ENCODE measurements at regions not wholly inside any gene's neighbourhood (a gene's known extent, or its start where the extent isn't known, plus 50 kb on each side); places are given as distances from the start of the nearest gene placed in this dataset.
A peak's percentile ranks its signal among the peaks of the same experiment; 100 is the strongest.

GRCh38 chr15:92305343-92305742 is 88.3 kb upstream of the ST8SIA2 start:
- no peak for DNase-seq

- no peak for DNase-seq
Measured at GRCh38 chr15:92306663-92307062, 87.0 kb upstream of the ST8SIA2 start.

- no peak for DNase-seq
Measured at GRCh38 chr15:92315144-92315543, 78.5 kb upstream of the ST8SIA2 start.

GRCh38 chr15:92315595-92316211 is 78.0 kb upstream of the ST8SIA2 start:
- no peak for DNase-seq

GRCh38 chr15:92316586-92317295 is 76.9 kb upstream of the ST8SIA2 start:
- DNase-seq, result no peak

- DNase-seq, result no peak
Measured at GRCh38 chr15:92320012-92320699, 73.5 kb upstream of the ST8SIA2 start.

- no peak for DNase-seq
Measured at GRCh38 chr15:92322566-92323355, 70.9 kb upstream of the ST8SIA2 start.

GRCh38 chr15:92323525-92323924 is 70.2 kb upstream of the ST8SIA2 start:
- DNase-seq, result no peak

GRCh38 chr15:92324101-92324963 is 69.3 kb upstream of the ST8SIA2 start:
- DNase-seq, result peak; percentile 60

GRCh38 chr15:92326236-92326635 is 67.4 kb upstream of the ST8SIA2 start:
- no peak for DNase-seq

GRCh38 chr15:92327033-92327432 is 66.6 kb upstream of the ST8SIA2 start:
- no peak for DNase-seq

- DNase-seq, result no peak
Measured at GRCh38 chr15:92328207-92328606, 65.5 kb upstream of the ST8SIA2 start.

GRCh38 chr15:92332125-92332899 is 61.4 kb upstream of the ST8SIA2 start:
- no peak for DNase-seq

GRCh38 chr15:92333709-92334108 is 60.0 kb upstream of the ST8SIA2 start:
- DNase-seq, result no peak

- DNase-seq, result no peak
Measured at GRCh38 chr15:92336419-92336987, 57.2 kb upstream of the ST8SIA2 start.

GRCh38 chr15:92339361-92339760 is 54.3 kb upstream of the ST8SIA2 start:
- DNase-seq, result no peak
